ENCODE measurements at regions not wholly inside any gene's neighbourhood (a gene's known extent, or its start where the extent isn't known, plus 50 kb on each side); places are given as distances from the start of the nearest gene placed in this dataset.
"Not testable (repeated sequence)": the region's sequence is repeated elsewhere in the genome, so short reads cannot be mapped to it uniquely, and the experiment has no call there.

DNA sequence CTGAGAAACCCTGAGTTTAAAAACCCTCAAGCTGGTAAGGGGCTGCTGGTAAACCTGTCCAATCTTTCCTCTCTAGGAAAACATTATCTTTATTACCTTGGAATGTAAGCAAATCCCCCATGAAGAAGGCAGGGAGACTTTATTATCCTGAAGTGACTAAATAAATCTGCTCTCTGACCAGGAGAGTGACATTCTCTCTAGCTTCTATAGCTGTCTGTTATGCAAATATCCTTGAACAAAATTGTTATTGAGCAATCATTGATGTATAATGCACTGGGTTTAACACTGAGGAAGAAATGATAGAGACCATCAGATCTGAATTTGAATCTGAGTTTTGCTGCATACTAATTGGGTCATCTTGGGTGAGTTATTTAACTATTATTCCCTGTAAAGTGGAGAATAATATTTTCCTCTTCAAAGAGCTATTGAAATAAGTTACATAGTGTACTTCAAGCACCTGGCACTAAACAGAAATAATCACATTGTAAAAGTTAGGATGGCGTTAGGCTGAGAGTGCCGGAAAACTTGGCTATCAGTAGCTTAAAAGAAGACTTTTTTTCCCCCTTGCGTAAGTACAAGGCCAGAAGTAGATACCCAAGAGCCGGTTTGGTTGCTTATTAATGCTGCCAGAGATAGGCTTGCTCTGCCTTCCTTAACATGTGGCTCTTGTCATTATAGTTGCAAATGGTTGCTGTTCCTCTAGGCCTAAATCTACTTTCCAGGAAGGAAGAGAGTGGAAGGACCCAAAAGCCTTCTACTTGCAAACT lies 1503.1 kb downstream of the KHDRBS2 start:
- not testable (repeated sequence) for DNase-seq

DNA sequence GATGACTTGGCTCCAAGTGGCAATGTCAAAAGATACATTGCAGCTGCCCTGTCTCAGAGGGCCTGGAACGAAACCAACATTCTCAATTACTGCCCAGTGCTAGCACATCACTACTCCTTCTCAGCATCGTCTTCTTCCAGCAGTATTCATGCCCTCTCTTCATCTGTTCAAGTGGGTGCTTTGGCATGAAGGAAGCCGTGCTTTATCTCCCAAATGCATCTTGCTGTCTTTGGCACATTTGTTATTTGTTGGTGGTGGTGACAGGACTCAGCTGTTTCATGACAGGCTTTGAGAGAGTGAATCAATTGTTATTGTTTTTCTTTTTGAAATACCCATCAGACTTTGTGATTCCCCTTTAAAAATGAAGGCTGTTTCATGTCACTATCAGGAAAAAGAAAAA lies 1506.4 kb downstream of the KHDRBS2 start:
- DNase-seq: not testable (repeated sequence)

DNA sequence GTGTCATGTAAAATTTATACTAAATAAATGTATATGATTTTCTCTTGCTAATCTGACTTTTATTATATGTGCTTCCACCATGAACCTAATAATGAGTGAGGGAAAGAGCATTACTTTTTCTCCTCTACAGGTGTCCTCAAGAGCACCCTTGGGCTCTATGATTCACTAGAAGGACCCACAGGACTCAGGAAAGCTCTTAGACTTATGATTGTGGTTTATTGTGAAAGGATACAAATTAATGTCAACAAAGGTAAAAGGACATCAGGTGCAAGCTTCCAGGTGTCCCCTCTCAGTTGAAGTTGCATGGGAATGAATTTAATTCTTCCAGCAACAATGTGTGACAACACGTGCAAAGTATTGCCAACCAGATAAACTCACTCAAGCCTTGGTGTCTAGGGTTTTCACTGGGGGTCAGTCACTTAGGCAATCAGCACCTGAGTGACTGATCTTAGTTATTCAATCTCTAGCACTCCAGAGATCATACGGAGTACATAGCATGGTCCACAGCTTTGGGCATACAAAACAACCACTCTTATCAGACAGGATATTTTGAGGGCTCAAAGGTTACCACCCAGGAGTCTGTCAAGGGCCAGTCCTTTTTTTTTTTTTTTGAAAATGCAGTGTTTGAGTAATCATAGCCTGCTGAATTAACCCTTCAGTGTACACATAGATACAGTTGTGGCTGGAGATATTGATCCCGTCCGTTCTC lies 1518.1 kb downstream of the KHDRBS2 start:
- DNase-seq: not testable (repeated sequence)

DNA sequence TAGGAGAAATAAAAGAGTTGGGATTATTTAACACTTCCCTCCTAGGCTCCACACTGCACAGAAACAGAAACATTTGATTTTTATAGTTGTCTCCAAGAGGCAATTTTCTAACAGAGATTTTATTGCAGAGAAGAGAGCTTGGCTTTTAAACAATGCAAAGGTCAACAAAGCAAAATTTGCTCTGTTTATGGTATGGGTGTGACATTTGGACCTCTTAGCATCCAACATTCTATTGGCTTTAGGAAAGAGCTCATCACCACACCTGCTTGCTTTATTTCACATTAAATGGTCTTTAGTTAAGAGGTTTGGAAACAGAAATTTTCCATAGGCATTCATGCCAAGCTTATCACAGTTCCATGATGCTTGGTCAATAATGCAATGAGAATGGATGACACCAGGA lies 1520.7 kb downstream of the KHDRBS2 start:
- DNase-seq: not testable (repeated sequence)

DNA sequence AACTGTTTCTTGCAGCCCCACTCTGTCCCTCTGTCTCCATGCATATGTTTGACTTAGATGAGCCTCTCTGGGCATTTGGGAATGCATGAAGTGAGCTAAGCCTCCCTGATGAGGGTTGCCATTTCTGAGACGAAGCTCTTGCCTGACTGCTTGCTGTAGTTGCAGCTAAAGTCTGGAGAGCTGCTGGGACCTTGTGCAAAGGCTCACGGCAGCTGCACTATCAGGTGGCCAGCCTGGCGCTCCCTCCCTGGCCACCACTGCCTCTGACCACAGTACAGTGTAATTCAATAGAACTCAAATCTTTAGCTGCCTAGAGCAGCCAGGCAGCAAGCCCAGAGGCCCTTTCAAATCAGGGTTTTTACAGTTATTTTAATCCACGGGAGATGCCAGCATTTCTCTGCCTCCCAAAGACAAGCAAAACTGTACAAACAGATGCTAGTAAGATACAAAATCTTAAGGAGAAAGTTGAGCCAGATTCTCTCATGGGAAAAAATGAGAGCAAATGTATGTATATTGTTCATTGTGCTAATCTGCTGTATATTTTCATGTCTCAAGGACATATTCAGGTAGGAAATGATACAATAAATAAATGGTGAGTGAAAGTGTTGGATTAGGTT lies 1522.5 kb downstream of the KHDRBS2 start:
- DNase-seq: not testable (repeated sequence)

DNA sequence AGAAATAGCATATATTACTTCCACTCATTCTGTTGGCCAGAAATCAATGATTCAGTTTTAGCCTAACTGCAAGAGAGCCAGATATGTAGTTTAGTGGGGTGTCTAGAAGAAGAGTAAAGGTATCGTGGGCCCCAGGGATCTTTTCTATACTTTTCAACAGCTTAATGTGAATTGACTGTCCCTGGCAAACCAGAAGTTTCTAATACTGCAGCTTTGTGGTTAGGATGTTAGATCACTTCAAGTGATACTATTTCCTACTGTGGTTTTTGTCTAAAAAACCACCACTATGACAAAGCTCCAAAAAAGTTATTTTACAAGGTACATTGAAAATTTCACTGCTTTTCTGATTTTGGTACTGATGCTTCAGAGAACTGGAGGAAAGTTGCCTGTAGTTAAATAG lies 1525.1 kb downstream of the KHDRBS2 start:
- DNase-seq: not testable (repeated sequence)

DNA sequence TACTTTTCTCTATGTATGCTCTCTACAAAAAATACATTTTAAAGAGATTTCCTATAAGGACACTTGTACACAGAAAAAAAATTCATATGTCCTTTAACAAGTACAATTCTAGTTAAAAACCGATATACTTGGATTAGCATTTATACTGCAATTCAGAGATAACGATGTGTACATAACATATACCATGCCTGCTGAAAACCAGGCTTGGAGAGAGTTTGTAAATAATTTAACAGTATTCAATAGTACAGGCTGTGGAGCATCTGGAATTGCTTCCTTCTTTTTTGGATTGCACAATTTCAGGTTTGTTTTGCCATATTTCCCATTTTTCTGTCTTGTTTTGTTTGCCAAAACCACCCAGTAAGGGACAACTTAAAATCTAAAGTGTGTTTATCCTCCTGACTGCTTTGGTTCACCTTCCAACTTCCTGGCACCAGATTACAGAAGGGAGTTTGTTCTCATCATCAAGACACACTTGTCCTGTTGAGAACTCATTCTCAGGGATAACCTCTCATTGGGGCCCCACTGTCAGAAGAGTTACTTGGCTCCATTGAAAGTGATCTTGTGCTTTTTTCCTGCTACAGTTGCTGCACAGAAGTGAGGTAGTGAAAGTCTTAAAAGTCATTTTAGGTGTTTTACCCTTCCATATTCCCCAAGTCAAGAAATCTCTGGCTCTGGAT lies 1526.7 kb downstream of the KHDRBS2 start:
- DNase-seq: not testable (repeated sequence)

DNA sequence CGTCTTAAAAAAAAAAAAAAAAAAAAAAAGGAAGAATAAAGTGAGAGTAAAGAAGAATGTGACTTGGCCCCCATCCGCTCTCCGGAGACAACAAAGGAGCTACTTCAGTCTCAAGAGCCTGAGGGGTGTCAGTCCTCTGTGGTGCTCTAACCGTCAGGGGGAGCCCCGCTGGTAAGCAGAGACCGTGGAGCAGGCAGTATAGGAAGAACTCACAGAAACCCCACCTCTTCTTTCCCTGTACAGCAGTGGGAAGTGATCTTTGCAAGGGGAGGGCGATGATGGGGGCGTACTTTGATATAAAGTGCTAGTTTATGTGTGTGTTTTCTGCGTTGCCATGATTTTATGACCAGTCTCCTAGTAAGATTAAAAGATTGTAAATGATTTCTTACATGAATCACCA lies 1527.3 kb downstream of the KHDRBS2 start:
- DNase-seq: not testable (repeated sequence)

DNA sequence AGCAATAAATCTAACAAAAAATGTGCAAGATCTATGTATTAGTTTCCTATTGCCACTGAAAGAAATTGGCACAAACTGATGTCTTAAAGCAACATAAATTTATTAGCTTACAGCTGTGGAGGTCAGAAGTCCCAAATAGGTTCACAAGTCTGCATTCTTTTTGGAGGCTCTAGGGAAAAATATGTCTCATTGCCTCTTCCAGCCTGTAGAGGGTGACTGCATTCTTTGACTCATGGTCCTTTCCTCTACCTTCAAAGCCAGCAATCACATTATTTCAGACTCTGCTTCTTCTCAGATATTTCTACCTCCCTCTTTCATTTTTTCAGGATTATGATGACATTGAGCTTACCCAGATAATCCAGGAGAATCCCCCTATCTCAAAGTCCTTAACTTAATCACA lies 1531.1 kb downstream of the KHDRBS2 start:
- DNase-seq: no peak

DNA sequence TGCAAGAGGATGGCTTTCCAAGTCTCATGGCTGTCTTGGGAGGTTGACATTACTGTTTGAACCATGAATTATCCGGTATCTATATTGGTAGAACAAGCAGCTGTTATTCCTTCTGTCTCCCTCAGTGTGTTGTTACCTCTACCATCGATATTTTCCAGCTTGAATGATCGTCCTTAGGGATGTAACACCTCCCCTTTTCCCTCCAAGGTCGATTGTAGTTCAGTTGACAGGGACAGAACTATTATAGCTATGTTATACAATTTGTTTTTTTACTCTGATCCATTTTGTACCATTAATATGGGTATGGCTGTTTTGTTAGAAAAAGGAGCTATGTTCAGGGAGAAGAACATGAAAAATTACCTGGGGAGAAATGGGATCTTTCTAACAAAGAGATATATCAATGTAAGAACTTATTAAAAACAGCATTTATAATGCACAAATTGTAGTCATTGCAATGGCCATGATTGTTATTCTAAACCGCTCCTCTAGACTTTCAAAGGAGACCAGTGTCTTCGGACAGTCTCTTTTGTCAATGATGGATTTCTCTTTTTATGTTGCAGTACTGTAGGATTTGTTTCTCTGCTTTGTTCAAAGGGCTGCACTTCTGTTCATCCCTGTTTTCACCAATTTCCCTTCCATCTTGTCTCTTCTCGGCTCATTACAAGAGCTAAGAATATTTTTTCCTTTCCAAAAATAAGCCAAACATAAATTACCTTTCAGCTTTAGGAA lies 1535.5 kb downstream of the KHDRBS2 start:
- DNase-seq: not testable (repeated sequence)

DNA sequence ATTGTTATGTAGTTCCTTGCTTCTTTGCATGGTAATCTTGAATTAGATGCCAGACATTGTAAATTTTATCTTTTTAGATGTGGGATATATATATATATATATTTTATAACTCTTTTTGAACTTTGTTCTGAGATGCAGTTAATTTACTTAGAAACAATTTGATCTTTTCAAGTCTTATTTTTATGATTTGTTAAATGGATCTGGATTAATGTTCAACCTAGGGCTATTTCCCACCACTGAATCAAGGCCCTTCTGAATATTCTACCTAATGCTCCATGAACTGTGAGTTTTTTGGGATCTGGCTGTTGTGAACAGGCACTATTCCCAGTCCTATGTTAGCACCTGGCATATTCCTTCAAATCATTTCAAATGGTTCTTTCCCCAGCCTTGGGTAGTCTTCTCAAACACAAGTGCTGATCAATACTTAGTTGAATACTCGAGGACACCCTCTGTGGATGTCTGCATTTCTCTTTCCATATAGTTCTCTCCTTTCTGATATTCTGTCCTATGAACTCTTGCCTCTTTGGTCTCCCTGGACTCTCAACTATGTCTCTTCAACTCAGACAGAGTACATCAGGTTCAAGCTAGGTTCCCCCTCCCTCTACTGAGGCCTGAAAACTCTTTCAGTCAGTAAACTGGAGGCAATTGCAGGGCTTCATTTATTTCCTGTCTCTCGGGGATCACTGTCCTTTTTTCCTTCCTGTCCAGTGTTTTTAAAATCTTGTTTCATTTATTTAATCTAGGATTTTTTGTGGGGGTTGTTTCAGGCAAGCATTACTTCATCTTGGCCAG lies 1538.1 kb downstream of the KHDRBS2 start:
- not testable (repeated sequence) for DNase-seq

DNA sequence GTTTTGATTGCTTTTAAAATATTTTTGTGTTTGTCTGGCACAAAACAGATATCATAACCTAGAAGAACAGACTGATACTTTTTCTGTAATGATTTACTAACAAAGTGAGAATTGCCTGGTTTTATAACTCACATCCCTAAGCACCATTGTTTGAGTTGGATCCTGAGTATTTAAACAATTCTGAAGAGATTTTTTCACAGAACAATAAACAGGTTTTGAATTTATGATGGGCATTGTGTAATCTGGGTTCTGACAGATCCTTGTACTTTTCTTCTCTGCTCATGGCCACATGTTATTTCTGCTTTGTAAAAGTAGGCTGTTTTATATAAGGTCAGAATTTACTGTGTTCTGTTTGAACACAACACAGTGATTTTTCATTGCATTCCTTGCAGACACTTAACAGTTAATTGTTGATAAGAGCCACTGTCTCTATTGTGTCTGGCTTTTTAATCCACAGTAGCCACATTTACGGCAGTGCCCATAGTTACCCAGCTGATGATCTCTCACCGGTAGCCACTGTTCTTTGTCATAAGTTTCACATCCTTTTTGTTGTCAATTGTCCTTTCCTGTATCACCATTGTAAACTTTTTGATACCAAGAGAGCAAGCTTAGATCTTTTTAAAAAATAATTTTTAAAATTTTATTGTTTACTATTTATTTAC lies 1548.1 kb downstream of the KHDRBS2 start:
- DNase-seq: not testable (repeated sequence)

DNA sequence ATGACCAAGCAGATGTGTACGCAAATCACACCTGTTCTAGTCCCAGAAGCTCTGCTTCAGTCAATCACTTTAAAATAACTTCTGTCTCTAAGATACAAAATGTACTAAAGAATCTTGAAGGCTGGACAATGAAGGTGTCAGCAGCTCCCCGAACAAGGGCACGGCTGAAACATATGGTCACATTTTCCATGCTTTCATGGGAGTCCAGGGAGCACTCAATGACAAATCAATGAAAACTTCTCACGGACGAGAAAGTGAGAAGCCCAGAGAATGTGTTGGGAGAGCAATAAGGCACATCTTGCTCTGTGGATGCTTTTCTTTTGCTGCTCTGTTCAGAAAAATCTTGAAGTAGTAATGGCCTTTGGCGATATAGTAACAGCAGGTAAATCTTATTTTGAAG lies 1548.7 kb downstream of the KHDRBS2 start:
- not testable (repeated sequence) for DNase-seq

DNA sequence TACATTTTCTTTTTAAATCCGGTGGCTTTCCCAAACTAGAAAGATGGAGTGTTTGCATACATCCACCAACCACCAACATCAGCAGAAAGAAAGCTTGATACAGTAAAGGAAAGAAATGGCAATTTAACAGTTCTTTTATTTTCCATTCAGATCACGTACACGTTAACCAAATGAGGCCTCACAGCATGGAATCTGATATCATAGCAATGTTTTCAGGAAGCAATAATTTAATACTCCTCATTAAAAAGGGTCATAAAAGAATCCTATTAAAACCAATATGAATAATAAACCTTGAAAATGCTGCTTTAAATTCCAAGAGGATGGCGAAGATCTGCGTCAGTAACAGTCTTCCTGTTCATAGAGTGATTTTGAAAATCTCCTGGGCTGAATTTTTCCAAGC lies 1562.1 kb downstream of the KHDRBS2 start:
- DNase-seq: not testable (repeated sequence)

DNA sequence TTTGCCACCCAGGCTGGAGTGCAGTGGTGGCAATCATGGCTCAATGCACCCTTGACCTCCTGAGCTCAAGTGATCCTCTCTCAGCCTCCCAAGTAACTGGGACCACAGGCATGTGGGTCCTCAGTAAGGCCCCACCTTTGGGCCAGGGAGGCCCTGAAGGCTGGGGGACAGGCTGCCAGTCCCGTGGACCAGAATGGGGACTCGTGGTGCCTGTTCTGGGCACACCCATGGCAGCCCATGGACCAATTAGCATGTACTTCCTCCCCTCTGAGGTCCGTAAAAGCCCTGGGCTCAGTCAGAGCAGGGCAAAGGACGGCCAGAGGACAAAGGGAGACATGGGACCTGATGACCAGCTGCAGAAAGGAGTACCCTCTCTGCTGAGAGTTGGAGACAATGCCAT lies 1590.8 kb downstream of the KHDRBS2 start:
- no peak for DNase-seq

DNA sequence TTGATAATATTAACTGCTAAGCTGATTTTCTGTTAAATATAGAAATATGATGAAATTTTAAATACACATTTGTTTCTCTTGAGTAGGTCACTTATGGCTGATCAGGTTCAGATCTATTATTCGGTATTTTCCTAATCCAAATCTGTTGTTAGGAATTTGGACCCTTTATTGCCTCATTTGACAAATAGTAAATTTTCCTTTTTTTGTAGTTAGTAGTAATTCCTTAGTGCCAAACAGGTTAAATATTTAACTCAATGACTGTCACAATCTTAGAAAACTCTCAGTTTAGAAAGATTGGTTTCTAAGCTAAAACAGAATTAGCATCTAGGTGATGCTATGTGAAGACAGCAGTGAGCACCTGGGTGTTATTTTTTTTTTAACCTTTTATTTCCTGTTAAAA lies 1598.9 kb downstream of the KHDRBS2 start:
- no peak for DNase-seq

DNA sequence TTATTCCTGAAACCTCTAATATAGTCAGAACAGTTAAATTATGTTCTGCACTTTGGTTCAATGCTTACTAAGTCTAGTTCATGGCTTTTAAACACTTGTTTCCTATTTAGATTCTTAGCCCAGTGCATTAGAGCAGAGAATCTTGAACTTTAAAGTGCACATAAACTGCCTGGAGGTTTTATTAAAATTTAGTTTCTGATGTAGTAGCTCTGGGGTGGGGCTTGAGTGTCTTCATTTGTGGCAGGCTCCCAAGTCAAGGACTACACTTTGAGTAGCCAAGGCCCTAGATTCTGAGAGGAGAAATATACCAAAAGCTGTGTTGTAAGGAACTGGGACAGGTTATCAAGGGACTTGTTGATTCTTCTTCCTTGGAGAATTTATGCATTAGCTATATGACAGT lies 1604.2 kb downstream of the KHDRBS2 start:
- no peak for DNase-seq

DNA sequence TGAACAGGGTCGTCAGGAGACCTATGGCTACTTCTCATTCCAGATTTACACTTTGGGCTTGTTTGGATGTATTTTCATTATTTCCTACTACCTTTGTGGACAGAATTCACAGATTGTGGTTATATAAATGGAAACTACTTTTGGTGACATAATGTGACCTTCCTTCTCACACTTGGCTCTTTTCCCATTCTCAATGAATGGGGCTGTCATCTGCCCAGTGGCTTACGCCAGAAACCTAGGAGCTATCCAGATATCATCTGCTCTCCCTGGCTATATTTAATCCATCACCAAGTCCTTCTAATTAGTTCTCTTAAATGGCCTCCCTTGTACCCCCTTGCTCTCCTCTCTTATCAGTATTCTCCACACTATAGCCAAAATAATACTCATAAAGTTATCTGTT lies 1606.8 kb downstream of the KHDRBS2 start:
- DNase-seq: no peak

DNA sequence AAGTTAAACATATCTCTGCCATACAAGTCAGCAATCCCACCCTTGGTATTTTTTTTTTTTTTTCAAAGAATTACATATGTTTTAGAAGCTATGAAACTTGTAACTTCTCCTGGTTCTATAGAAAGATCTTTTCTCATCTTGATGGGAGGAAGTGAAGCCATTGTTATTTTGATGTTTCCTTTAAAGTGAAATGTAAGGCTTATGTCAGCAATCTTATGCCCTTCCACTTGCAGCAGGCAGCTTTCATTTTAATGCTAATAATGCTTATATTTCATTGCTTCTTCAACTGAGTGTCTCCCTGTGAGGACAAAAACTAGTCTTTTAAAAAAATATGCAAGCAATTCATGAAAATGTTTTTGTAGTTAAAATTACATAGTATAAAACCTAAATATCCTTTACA lies 1614.7 kb downstream of the KHDRBS2 start:
- no peak for DNase-seq

DNA sequence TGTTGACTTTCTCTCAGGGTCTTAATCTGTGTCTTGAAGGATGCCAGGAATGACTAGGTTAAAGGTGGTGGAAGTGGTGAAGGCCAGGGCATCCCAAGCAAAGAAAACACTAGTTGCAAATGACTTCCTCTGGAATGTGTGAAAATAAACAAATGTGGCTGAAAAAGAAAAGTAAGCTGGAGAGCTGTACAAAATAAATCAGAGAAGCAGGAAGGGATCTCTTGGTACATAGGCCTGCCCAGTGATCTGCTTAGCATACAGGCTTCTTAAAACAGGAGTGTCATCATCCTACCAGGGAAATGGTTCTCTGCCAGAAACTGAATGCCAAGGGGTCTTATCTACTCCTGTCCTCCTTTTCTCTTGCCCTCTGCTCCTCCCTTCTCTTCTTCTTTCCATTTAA lies 1616.0 kb downstream of the KHDRBS2 start:
- no peak for DNase-seq

DNA sequence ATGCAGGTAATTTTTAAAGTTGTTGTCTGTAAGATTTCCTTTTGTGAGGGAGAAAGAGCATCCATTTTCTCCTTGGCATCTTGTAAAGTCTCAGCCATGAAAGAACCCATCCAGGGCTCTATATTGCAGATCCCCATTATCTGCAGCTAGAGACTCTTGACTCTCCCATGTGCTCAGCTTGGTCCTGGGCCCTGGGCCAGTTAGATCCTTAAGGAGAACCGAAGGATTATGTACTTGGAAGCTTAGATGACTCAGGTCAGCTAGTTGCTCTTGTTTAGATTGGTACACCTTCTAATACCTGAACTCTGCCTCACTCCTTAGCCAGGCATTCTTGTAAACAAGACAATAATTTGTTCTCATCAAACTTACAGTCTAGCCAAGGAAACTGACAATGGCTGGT lies 1617.6 kb downstream of the KHDRBS2 start:
- DNase-seq: no peak
